ENCODE measurements at regions not wholly inside any gene's neighbourhood (a gene's known extent, or its start where the extent isn't known, plus 50 kb on each side); places are given as distances from the start of the nearest gene placed in this dataset.

DNA sequence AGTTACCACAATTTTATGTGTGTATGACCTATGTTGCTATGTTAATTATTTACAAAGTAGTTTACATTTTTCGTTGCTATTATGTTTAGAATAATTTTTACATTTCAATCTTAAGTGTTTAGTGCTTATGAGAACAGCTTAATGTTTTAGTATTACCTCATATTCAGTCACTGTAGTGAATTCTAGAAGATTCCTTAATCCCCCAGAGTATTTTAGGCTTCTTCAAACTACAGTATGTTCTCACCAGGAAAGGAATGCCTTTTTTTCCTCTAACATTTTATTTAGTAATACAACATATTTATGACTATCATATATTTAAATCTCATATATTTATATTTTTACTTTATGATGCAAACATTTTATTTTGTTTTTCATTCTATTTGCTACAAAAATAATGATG lies 612.1 kb upstream of the KLHL1 start:
- Mint-ChIP-seq H3K9me3 (peaks cover 4 to 11% (median 10%) of the 10 kb centered on the region in 3 donors), H3K36me3 (no peaks in the 10 kb centered on the region), H3K27me3 (no peaks in the 10 kb centered on the region), H3K4me3 (no peak overlapping the region), H3K27ac (no peak overlapping the region), H3K4me1 (no peaks in the 10 kb centered on the region)
- DNase-seq (no peak), ATAC-seq (replicated peaks in 1 of 4) (no peak)
- no peaks in the 10 kb centered on the region for H3K36me3 ChIP-seq (ENCODE audit: control insufficient read depth in 2 of 2, extremely low read depth in 1 of 2, insufficient read depth in 1 of 2, low read length in 1 of 2)
- WGBS (ENCODE audit: insufficient coverage), result no CpG with 5 or more reads among the region's 1 CpG
- H3K9me3 ChIP-seq, result no peaks in the 10 kb centered on the region
- H3K4me3 ChIP-seq (ENCODE audit: control insufficient read depth in 1 of 2, extremely low read depth in 1 of 2, low read length in 1 of 2), result no peak overlapping the region
- H3K27ac ChIP-seq (ENCODE audit: low read length), result no peak overlapping the region
- ChIA-PET CTCF (no interaction called here), POLR2A (no interaction called here)
- no peaks in the 10 kb centered on the region for H3K27me3 ChIP-seq (replicated peaks in 1 of 2; ENCODE audit: control insufficient read depth in 2 of 2, extremely low read depth in 1 of 2, insufficient read depth in 2 of 2, low read length in 1 of 2)
- no peaks in the 10 kb centered on the region for H3K4me1 ChIP-seq (ENCODE audit: control insufficient read depth in 1 of 2, extremely low read depth in 1 of 2, insufficient read depth in 2 of 2, low read length in 2 of 2)

DNA sequence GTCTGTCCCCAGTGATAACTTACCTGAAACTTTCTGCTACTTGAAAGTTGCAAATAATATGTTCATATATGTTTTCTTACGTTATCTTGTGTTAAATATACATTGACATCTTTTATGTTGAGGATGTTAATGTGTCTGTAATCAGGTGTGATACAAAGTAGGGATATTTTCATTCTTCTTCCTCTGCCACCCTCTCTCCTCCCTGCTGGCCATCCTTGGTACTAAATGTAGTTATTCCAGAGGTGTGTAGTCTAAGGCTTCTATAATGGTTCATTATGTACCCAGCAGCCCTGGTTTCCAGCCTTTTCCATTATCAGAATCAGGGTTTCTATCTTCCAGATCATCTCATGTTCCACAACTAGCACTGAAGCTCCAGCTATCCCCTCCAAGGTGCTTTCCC lies 606.7 kb upstream of the KLHL1 start:
- Mint-ChIP-seq H3K4me3 (no peak overlapping the region), H3K27ac (no peak overlapping the region), H3K4me1 (no peaks in the 10 kb centered on the region), H3K27me3 (no peaks in the 10 kb centered on the region), H3K9me3 (peaks cover 7 to 26% (median 10%) of the 10 kb centered on the region in 3 donors), H3K36me3 (no peaks in the 10 kb centered on the region)
- no peak for DNase-seq
- POLR2A ChIA-PET, result no interaction called here
- WGBS (ENCODE audit: insufficient coverage), result no CpG with 5 or more reads among the region's 1 CpG
- no peak overlapping the region for H3K27ac ChIP-seq (ENCODE audit: low read length)
- no peaks in the 10 kb centered on the region for H3K4me1 ChIP-seq (ENCODE audit: control insufficient read depth in 1 of 2, extremely low read depth in 1 of 2, insufficient read depth in 2 of 2, low read length in 2 of 2)
- H3K9me3 ChIP-seq, result no peaks in the 10 kb centered on the region
- CTCF ChIA-PET, result no interaction called here
- H3K4me3 ChIP-seq (ENCODE audit: control insufficient read depth in 1 of 2, extremely low read depth in 1 of 2, low read length in 1 of 2), result no peak overlapping the region
- no peaks in the 10 kb centered on the region for H3K36me3 ChIP-seq (ENCODE audit: control insufficient read depth in 2 of 2, extremely low read depth in 1 of 2, insufficient read depth in 1 of 2, low read length in 1 of 2)
- H3K27me3 ChIP-seq (replicated peaks in 1 of 2; ENCODE audit: control insufficient read depth in 2 of 2, extremely low read depth in 1 of 2, insufficient read depth in 2 of 2, low read length in 1 of 2), result no peaks in the 10 kb centered on the region
- ATAC-seq (replicated peaks in 1 of 4), result no peak

DNA sequence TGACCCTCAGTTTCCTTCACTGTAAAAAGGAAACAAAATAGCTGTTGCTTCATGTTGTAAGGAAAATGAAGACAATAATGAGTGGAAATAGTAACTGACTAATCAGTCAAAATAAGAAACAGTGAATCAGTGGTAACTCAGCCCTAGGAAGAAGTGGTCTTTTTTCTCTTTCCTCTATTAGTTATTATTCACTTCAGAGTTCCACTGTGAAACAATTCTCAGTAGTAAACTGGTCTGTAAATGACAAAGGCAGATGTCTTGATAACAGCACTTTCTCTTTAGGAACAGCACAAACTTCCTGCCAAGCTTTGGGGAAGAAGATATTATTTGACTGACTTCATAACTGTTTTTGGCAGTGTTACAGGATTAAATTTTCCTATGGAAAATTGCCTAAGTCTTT lies 600.5 kb upstream of the KLHL1 start:
- peaks cover 9 to 23% (median 10%) of the 10 kb centered on the region in 3 donors for H3K9me3 Mint-ChIP-seq
- DNase-seq (no peak), ATAC-seq (replicated peaks in 1 of 4) (no peak)
- Histone ChIP-seq H3K4me1 (ENCODE audit: control insufficient read depth in 1 of 2, extremely low read depth in 1 of 2, insufficient read depth in 2 of 2, low read length in 2 of 2) (no peaks in the 10 kb centered on the region), H3K4me3 (ENCODE audit: control insufficient read depth in 1 of 2, extremely low read depth in 1 of 2, low read length in 1 of 2) (no peak overlapping the region), H3K27me3 (replicated peaks in 1 of 2; ENCODE audit: control insufficient read depth in 2 of 2, extremely low read depth in 1 of 2, insufficient read depth in 2 of 2, low read length in 1 of 2) (no peaks in the 10 kb centered on the region), H3K36me3 (ENCODE audit: control insufficient read depth in 2 of 2, extremely low read depth in 1 of 2, insufficient read depth in 1 of 2, low read length in 1 of 2) (no peaks in the 10 kb centered on the region), H3K9me3 (no peaks in the 10 kb centered on the region), H3K27ac (ENCODE audit: low read length) (no peak overlapping the region)
- no peaks in the 10 kb centered on the region for H3K36me3 Mint-ChIP-seq
- ChIA-PET POLR2A (no interaction called here), CTCF (no interaction called here)
- H3K27ac Mint-ChIP-seq, result no peak overlapping the region
- no peaks in the 10 kb centered on the region for H3K27me3 Mint-ChIP-seq
- no peaks in the 10 kb centered on the region for H3K4me1 Mint-ChIP-seq
- no peak overlapping the region for H3K4me3 Mint-ChIP-seq

DNA sequence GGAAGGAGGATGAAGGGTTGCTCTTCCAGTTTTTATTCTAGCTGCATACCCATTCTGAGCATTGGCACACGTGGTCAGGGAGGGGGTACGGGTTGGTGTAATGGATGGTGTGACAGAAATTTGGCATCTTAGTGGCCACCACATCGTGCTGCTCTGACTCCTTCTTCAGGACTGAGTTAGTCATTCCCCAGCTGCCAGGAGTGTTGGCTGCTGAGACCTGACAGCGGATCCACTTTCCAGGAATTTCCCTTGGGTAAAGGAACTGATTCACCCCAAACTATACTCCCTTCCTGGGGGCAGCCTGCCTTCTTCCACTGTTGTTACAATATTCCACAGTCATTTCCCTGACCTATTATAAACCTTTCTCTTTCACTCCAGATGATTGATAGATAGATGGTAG lies 595.5 kb upstream of the KLHL1 start:
- H3K27ac ChIP-seq (ENCODE audit: low read length), result no peak overlapping the region
- H3K9me3 ChIP-seq, result no peaks in the 10 kb centered on the region
- ChIA-PET POLR2A (no interaction called here), CTCF (no interaction called here)
- Mint-ChIP-seq H3K36me3 (no peaks in the 10 kb centered on the region), H3K27me3 (no peaks in the 10 kb centered on the region), H3K9me3 (peaks cover 14 to 32% (median 15%) of the 10 kb centered on the region in 3 donors), H3K4me1 (no peaks in the 10 kb centered on the region), H3K27ac (no peak overlapping the region), H3K4me3 (no peak overlapping the region)
- DNase-seq, result no peak
- H3K4me1 ChIP-seq (ENCODE audit: control insufficient read depth in 1 of 2, extremely low read depth in 1 of 2, insufficient read depth in 2 of 2, low read length in 2 of 2), result no peaks in the 10 kb centered on the region
- ATAC-seq (replicated peaks in 1 of 4), result no peak
- H3K36me3 ChIP-seq (ENCODE audit: control insufficient read depth in 2 of 2, extremely low read depth in 1 of 2, insufficient read depth in 1 of 2, low read length in 1 of 2), result no peaks in the 10 kb centered on the region
- 100% methylated on average over 1 of the region's 4 CpGs for WGBS (ENCODE audit: insufficient coverage)
- no peak overlapping the region for H3K4me3 ChIP-seq (ENCODE audit: control insufficient read depth in 1 of 2, extremely low read depth in 1 of 2, low read length in 1 of 2)
- H3K27me3 ChIP-seq (replicated peaks in 1 of 2; ENCODE audit: control insufficient read depth in 2 of 2, extremely low read depth in 1 of 2, insufficient read depth in 2 of 2, low read length in 1 of 2), result no peaks in the 10 kb centered on the region

DNA sequence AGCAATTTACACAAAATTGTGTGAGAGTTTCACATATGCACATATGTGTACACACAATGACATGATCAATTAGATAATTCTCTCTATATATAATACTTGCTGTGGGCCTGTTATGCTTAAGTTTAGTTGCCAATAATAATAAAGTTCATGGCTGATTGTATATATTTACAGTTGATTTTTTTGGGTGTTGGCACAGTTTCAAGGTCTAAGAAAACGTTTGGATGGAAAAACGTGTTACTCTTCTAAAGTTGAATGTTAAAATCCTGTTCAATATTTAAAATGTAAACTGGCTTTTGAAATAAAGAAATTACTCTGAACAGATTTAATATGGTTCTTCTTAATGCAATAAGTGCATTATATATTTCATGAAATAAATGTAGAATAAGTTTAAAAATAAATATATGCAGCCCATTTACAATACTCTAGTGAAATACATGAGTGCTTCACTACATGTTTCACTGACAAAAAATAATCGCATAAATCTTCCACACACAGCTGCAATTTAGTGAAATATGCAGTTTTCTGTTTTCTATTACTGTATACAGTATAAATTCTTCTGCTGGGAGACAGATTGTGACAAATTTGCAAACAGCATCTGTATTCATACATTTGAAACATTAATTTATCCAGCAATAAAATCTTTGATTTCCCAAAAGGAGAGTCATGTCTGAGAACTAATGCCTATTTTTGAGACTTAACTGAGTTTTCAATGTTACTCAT lies 586.9 kb upstream of the KLHL1 start:
- H3K27ac Mint-ChIP-seq, result no peak overlapping the region
- Histone ChIP-seq H3K9me3 (no peaks in the 10 kb centered on the region), H3K27me3 (replicated peaks in 1 of 2; ENCODE audit: control insufficient read depth in 2 of 2, extremely low read depth in 1 of 2, insufficient read depth in 2 of 2, low read length in 1 of 2) (no peaks in the 10 kb centered on the region), H3K4me1 (ENCODE audit: control insufficient read depth in 1 of 2, extremely low read depth in 1 of 2, insufficient read depth in 2 of 2, low read length in 2 of 2) (no peaks in the 10 kb centered on the region), H3K36me3 (ENCODE audit: control insufficient read depth in 2 of 2, extremely low read depth in 1 of 2, insufficient read depth in 1 of 2, low read length in 1 of 2) (no peaks in the 10 kb centered on the region), H3K27ac (ENCODE audit: low read length) (no peak overlapping the region), H3K4me3 (ENCODE audit: control insufficient read depth in 1 of 2, extremely low read depth in 1 of 2, low read length in 1 of 2) (no peak overlapping the region)
- ATAC-seq (replicated peaks in 1 of 4) (no peak), DNase-seq (no peak)
- no peaks in the 10 kb centered on the region for H3K36me3 Mint-ChIP-seq
- no peaks in the 10 kb centered on the region for H3K27me3 Mint-ChIP-seq
- H3K4me1 Mint-ChIP-seq, result no peaks in the 10 kb centered on the region
- no peak overlapping the region for H3K4me3 Mint-ChIP-seq
- ChIA-PET CTCF (no interaction called here), POLR2A (no interaction called here)
- peaks cover 6 to 32% (median 11%) of the 10 kb centered on the region in 3 donors for H3K9me3 Mint-ChIP-seq
- WGBS (ENCODE audit: insufficient coverage), result no CpG with 5 or more reads among the region's 3 CpGs

DNA sequence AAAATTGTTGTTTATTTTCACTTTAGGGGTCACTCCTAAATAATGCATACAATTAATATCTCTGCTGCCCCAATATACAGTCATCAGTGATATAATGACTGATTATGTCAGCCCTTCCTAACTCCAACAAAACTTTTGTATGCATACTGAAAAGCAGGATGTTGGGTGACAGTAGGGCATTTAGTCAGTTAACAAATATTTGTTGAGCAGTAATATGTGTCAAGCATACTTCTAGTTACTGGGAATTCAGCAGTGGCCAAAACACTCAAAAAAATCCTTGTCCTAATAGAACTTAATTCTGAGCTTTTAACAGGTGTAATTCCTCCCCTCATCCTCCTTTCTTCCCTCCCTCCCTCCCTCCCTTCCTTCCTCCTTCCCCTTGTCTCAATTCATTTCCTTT lies 560.7 kb upstream of the KLHL1 start:
- Histone ChIP-seq H3K9me3 (no peaks in the 10 kb centered on the region), H3K4me1 (ENCODE audit: control insufficient read depth in 1 of 2, extremely low read depth in 1 of 2, insufficient read depth in 2 of 2, low read length in 2 of 2) (no peaks in the 10 kb centered on the region), H3K27me3 (replicated peaks in 1 of 2; ENCODE audit: control insufficient read depth in 2 of 2, extremely low read depth in 1 of 2, insufficient read depth in 2 of 2, low read length in 1 of 2) (no peaks in the 10 kb centered on the region), H3K36me3 (ENCODE audit: control insufficient read depth in 2 of 2, extremely low read depth in 1 of 2, insufficient read depth in 1 of 2, low read length in 1 of 2) (no peaks in the 10 kb centered on the region), H3K4me3 (ENCODE audit: control insufficient read depth in 1 of 2, extremely low read depth in 1 of 2, low read length in 1 of 2) (no peak overlapping the region), H3K27ac (ENCODE audit: low read length) (no peak overlapping the region)
- ATAC-seq (replicated peaks in 1 of 4) (no peak), DNase-seq (no peak)
- Mint-ChIP-seq H3K36me3 (no peaks in the 10 kb centered on the region), H3K4me3 (no peak overlapping the region), H3K9me3 (peaks cover 0 to 3% (median 0%) of the 10 kb centered on the region in 3 donors), H3K27me3 (no peaks in the 10 kb centered on the region), H3K27ac (no peak overlapping the region), H3K4me1 (no peaks in the 10 kb centered on the region)
- POLR2A ChIA-PET, result no interaction called here
- CTCF ChIA-PET, result no interaction called here

DNA sequence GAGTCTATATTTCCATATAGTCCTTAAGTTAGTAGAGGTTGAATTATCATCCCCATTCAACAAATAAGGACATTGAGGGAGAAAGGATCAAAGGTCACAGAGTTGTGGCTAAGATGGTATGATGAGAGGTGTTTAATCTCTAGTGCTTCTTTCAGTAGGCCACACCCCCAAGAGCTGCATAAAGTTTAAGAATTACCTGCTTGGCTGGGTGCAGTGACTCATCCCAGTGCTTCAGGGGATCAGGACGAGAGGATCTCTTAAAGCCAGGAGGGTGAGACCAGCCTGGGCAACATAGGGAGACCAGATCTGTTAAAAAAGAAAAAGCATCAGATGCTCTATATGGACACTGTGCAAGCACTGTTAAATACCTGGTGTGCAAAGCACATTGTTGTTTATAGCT lies 560.0 kb upstream of the KLHL1 start:
- no peaks in the 10 kb centered on the region for H3K36me3 ChIP-seq (ENCODE audit: control insufficient read depth in 2 of 2, extremely low read depth in 1 of 2, insufficient read depth in 1 of 2, low read length in 1 of 2)
- H3K9me3 ChIP-seq, result no peaks in the 10 kb centered on the region
- no peaks in the 10 kb centered on the region for H3K27me3 ChIP-seq (replicated peaks in 1 of 2; ENCODE audit: control insufficient read depth in 2 of 2, extremely low read depth in 1 of 2, insufficient read depth in 2 of 2, low read length in 1 of 2)
- no peak overlapping the region for H3K27ac ChIP-seq (ENCODE audit: low read length)
- Mint-ChIP-seq H3K36me3 (no peaks in the 10 kb centered on the region), H3K4me1 (no peaks in the 10 kb centered on the region), H3K27me3 (no peaks in the 10 kb centered on the region), H3K4me3 (no peak overlapping the region), H3K9me3 (no peaks in the 10 kb centered on the region), H3K27ac (no peak overlapping the region)
- no peak for DNase-seq
- WGBS (ENCODE audit: insufficient coverage), result 50% methylated on average over 1 of the region's 1 CpG
- ChIA-PET POLR2A (interaction anchor here in 1 of 2 donors (0.6 kb wide), 1 partner anchor 36 kb away, joined by 3 read pairs; no protein-coding TSS in a partner anchor), CTCF (interaction anchor here in 1 of 2 donors (0.5 kb wide), 1 partner anchor 1727 kb away, joined by 6 read pairs; no protein-coding TSS in a partner anchor)
- no peak for ATAC-seq (replicated peaks in 1 of 4)
- H3K4me1 ChIP-seq (ENCODE audit: control insufficient read depth in 1 of 2, extremely low read depth in 1 of 2, insufficient read depth in 2 of 2, low read length in 2 of 2), result no peaks in the 10 kb centered on the region
- no peak overlapping the region for H3K4me3 ChIP-seq (ENCODE audit: control insufficient read depth in 1 of 2, extremely low read depth in 1 of 2, low read length in 1 of 2)
